ENCODE measurements at regions not wholly inside any gene's neighbourhood (a gene's known extent, or its start where the extent isn't known, plus 50 kb on each side); places are given as distances from the start of the nearest gene placed in this dataset.
"Not testable (repeated sequence)": the region's sequence is repeated elsewhere in the genome, so short reads cannot be mapped to it uniquely, and the experiment has no call there.

DNA sequence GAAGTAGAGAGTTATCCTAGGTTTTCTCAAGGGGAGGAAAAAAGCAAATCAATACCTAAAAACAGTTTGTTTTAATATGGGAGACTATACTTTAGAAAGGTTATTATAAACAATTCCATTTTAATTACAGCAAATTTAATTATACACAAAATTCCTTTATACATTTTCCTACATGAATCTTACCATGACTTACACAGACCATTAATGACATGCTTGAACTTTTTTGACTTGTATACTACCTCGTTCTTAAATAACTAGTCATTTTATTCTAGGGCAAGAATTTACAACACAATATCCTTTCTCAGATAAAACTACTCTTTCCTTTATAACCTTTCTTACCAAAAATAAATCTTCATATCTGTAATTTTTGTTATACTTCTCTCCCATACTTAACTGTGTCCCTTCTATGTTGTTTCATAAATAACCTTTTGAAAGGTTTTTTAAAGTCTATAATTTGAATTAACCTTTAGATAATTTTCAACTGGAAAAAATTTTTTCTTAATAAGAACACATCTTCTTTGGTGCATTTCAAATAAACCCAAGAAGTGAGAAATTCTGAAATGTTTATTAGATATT is 729.4 kb downstream of the TENT5A start:
- Mint-ChIP-seq H3K27me3 (ENCODE audit: low read depth) (peaks cover 3% of the 10 kb centered on the region; the same call in 1 of the 2 replicates), H3K4me3 (no peak overlapping the region), H3K27ac (no peak overlapping the region), H3K36me3 (peaks cover 60% of the 10 kb centered on the region), H3K9me3 (peaks cover 73% of the 10 kb centered on the region), H3K4me1 (no peaks in the 10 kb centered on the region)
- CTCF ChIA-PET = no interaction called here
- POLR2A ChIA-PET = no interaction called here
- ATAC-seq = no peak
- TF ChIP-seq ZNF232 (CRISPR knock-in tag; IDR thresholded peaks at IDR 0.05) = no peak
- TF ChIP-seq, protein P1, sequence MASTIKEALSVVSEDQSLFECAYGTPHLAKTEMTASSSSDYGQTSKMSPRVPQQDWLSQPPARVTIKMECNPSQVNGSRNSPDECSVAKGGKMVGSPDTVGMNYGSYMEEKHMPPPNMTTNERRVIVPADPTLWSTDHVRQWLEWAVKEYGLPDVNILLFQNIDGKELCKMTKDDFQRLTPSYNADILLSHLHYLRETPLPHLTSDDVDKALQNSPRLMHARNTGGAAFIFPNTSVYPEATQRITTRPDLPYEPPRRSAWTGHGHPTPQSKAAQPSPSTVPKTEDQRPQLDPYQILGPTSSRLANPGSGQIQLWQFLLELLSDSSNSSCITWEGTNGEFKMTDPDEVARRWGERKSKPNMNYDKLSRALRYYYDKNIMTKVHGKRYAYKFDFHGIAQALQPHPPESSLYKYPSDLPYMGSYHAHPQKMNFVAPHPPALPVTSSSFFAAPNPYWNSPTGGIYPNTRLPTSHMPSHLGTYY (CRISPR knock-in tag; IDR thresholded peaks at IDR 0.05) = no peak
- TF ChIP-seq, protein P2, sequence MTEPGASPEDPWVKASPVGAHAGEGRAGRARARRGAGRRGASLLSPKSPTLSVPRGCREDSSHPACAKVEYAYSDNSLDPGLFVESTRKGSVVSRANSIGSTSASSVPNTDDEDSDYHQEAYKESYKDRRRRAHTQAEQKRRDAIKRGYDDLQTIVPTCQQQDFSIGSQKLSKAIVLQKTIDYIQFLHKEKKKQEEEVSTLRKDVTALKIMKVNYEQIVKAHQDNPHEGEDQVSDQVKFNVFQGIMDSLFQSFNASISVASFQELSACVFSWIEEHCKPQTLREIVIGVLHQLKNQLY (CRISPR knock-in tag; IDR thresholded peaks at IDR 0.05) = no peak
- DNase-seq (ENCODE audit: low spot score) = no peak

DNA sequence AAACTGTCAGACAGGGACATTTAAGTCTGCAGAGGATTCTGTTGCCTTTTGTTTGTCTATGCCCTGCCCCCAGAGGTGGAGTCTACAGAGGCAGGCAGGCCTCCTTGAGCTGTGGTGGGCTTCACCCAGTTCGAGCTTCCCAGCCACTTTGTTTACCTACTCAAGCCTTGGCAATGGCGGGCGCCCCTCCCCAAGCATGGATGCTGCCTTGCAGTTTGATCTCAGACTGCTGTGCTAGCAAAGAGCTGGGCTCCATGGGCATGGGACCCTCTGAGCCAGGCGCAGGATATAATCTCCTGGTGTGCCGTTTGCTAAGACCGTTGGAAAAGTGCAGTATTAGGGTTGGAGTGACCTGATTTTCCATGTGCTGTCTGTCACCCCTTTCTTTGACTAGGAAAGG is 734.9 kb downstream of the TENT5A start:
- CTCF ChIA-PET; DNase-seq (ENCODE audit: low spot score); H3K27ac Mint-ChIP-seq; ATAC-seq; H3K4me3 Mint-ChIP-seq; H3K27me3 Mint-ChIP-seq (ENCODE audit: low read depth); POLR2A ChIA-PET; H3K4me1 Mint-ChIP-seq: not testable (repeated sequence)
- Mint-ChIP-seq H3K9me3 (peaks cover 80% of the 10 kb centered on the region), H3K36me3 (peaks cover 68% of the 10 kb centered on the region)

DNA sequence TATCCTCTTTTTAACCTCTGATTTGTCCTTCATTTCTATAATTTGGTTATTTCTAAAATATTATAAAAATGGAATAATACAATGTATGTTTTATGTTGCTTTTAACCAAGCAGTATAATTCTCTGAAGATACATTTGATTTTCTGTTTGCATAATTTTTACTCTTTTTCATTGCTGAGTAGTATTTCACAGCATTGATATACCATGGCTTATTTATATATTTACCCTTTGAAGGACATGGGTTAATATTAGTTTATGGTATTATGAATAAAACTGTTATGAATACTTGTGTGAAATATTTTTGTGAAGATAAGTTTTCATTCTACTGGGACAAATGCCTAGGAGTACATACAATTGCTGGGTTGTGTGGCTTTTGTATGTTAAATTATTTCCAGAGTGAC is 748.6 kb downstream of the TENT5A start:
- Mint-ChIP-seq H3K27me3 (ENCODE audit: low read depth) (no peaks in the 10 kb centered on the region), H3K4me1 (no peaks in the 10 kb centered on the region), H3K4me3 (no peak overlapping the region), H3K36me3 (peaks cover 22% of the 10 kb centered on the region), H3K9me3 (peaks cover 51% of the 10 kb centered on the region), H3K27ac (no peak overlapping the region)
- TF ChIP-seq MYBL2 (CRISPR knock-in tag; IDR thresholded peaks at IDR 0.05) = no peak
- TF ChIP-seq, protein P3, sequence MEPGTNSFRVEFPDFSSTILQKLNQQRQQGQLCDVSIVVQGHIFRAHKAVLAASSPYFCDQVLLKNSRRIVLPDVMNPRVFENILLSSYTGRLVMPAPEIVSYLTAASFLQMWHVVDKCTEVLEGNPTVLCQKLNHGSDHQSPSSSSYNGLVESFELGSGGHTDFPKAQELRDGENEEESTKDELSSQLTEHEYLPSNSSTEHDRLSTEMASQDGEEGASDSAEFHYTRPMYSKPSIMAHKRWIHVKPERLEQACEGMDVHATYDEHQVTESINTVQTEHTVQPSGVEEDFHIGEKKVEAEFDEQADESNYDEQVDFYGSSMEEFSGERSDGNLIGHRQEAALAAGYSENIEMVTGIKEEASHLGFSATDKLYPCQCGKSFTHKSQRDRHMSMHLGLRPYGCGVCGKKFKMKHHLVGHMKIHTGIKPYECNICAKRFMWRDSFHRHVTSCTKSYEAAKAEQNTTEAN (CRISPR knock-in tag; IDR thresholded peaks at IDR 0.05) = no peak
- TF ChIP-seq FOXK1 (CRISPR knock-in tag; IDR thresholded peaks at IDR 0.05) = no peak
- no peak for TF ChIP-seq NFE2L1 (CRISPR knock-in tag; IDR thresholded peaks at IDR 0.05)
- no peak for TF ChIP-seq NFYB (CRISPR knock-in tag; conservative IDR thresholded peaks at IDR 0.05; ENCODE audit: low read depth)
- DNase-seq (ENCODE audit: low spot score) (no peak), ATAC-seq (no peak)
- CTCF ChIA-PET = no interaction called here
- POLR2A ChIA-PET = no interaction called here

DNA sequence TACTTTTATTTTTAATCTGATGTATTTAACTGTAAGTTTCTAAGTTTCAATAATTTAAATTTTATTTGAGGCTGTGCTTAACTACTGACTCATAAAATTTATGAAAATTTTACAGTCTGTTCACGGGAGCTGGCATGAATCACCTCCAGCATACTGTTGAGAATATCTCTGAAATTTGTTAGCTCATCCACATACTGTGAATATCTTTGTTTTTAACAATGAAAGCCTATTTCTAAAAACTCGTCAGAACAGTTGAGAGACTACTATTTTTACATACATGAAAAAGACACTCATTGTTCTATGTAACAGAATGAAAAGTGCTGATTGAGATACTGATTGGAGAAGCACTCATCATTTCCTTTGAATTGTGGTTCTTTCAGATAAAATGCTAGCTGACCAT is 749.3 kb downstream of the TENT5A start:
- no peak overlapping the region for H3K4me3 Mint-ChIP-seq
- ChIA-PET POLR2A (no interaction called here), CTCF (no interaction called here)
- H3K9me3 Mint-ChIP-seq = peaks cover 43% of the 10 kb centered on the region
- peaks cover 17% of the 10 kb centered on the region for H3K36me3 Mint-ChIP-seq
- DNase-seq (ENCODE audit: low spot score) (no peak), ATAC-seq (no peak)
- no peak overlapping the region for H3K27ac Mint-ChIP-seq
- no peaks in the 10 kb centered on the region for H3K27me3 Mint-ChIP-seq (ENCODE audit: low read depth)
- no peaks in the 10 kb centered on the region for H3K4me1 Mint-ChIP-seq
- TF ChIP-seq, protein P4, sequence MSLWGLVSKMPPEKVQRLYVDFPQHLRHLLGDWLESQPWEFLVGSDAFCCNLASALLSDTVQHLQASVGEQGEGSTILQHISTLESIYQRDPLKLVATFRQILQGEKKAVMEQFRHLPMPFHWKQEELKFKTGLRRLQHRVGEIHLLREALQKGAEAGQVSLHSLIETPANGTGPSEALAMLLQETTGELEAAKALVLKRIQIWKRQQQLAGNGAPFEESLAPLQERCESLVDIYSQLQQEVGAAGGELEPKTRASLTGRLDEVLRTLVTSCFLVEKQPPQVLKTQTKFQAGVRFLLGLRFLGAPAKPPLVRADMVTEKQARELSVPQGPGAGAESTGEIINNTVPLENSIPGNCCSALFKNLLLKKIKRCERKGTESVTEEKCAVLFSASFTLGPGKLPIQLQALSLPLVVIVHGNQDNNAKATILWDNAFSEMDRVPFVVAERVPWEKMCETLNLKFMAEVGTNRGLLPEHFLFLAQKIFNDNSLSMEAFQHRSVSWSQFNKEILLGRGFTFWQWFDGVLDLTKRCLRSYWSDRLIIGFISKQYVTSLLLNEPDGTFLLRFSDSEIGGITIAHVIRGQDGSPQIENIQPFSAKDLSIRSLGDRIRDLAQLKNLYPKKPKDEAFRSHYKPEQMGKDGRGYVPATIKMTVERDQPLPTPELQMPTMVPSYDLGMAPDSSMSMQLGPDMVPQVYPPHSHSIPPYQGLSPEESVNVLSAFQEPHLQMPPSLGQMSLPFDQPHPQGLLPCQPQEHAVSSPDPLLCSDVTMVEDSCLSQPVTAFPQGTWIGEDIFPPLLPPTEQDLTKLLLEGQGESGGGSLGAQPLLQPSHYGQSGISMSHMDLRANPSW (CRISPR knock-in tag; conservative IDR thresholded peaks at IDR 0.05; ENCODE audit: low read depth) = no peak
- TF ChIP-seq, protein P1 (CRISPR knock-in tag; IDR thresholded peaks at IDR 0.05) = no peak
- TF ChIP-seq, protein P5, sequence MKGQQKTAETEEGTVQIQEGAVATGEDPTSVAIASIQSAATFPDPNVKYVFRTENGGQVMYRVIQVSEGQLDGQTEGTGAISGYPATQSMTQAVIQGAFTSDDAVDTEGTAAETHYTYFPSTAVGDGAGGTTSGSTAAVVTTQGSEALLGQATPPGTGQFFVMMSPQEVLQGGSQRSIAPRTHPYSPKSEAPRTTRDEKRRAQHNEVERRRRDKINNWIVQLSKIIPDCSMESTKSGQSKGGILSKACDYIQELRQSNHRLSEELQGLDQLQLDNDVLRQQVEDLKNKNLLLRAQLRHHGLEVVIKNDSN (CRISPR knock-in tag; IDR thresholded peaks at IDR 0.05) = no peak
- TF ChIP-seq SP1 (CRISPR knock-in tag; conservative IDR thresholded peaks at IDR 0.05) (no peak), HMGA2 (CRISPR knock-in tag; IDR thresholded peaks at IDR 0.05) (no peak), SOX15 (CRISPR knock-in tag; IDR thresholded peaks at IDR 0.05) (no peak), ESRRA (CRISPR knock-in tag; IDR thresholded peaks at IDR 0.05; ENCODE audit: borderline replicate concordance) (no peak)
- TF ChIP-seq, protein P6, sequence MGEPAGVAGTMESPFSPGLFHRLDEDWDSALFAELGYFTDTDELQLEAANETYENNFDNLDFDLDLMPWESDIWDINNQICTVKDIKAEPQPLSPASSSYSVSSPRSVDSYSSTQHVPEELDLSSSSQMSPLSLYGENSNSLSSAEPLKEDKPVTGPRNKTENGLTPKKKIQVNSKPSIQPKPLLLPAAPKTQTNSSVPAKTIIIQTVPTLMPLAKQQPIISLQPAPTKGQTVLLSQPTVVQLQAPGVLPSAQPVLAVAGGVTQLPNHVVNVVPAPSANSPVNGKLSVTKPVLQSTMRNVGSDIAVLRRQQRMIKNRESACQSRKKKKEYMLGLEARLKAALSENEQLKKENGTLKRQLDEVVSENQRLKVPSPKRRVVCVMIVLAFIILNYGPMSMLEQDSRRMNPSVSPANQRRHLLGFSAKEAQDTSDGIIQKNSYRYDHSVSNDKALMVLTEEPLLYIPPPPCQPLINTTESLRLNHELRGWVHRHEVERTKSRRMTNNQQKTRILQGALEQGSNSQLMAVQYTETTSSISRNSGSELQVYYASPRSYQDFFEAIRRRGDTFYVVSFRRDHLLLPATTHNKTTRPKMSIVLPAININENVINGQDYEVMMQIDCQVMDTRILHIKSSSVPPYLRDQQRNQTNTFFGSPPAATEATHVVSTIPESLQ (CRISPR knock-in tag; IDR thresholded peaks at IDR 0.05) = no peak
- TF ChIP-seq, protein P7, sequence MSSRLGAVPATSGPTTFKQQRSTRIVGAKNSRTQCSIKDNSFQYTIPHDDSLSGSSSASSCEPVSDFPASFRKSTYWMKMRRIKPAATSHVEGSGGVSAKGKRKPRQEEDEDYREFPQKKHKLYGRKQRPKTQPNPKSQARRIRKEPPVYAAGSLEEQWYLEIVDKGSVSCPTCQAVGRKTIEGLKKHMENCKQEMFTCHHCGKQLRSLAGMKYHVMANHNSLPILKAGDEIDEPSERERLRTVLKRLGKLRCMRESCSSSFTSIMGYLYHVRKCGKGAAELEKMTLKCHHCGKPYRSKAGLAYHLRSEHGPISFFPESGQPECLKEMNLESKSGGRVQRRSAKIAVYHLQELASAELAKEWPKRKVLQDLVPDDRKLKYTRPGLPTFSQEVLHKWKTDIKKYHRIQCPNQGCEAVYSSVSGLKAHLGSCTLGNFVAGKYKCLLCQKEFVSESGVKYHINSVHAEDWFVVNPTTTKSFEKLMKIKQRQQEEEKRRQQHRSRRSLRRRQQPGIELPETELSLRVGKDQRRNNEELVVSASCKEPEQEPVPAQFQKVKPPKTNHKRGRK (CRISPR knock-in tag; IDR thresholded peaks at IDR 0.05; ENCODE audit: borderline replicate concordance) = no peak

Measured in WTC11 (cell line).